ENCODE measurements at regions not wholly inside any gene's neighbourhood (a gene's known extent, or its start where the extent isn't known, plus 50 kb on each side); places are given as distances from the start of the nearest gene placed in this dataset.

GRCh38 chr16:79912592-79913310 lies 312.2 kb upstream of the MAF start (continued):
- TF ChIP-seq ZNF512 (CRISPR knock-in tag; IDR thresholded peaks at IDR 0.05; ENCODE audit: borderline replicate concordance) (no peak), NFE2L1 (CRISPR knock-in tag; IDR thresholded peaks at IDR 0.05) (no peak), ZBTB21 (CRISPR knock-in tag; IDR thresholded peaks at IDR 0.05; ENCODE audit: borderline replicate concordance) (no peak), ZNF425 (CRISPR knock-in tag; conservative IDR thresholded peaks at IDR 0.05) (no peak), ZNF219 (CRISPR knock-in tag; IDR thresholded peaks at IDR 0.05; ENCODE audit: borderline replicate concordance) (no peak), E2F1 (CRISPR knock-in tag; IDR thresholded peaks at IDR 0.05) (no peak)

- no peaks in the 10 kb centered on the region for H3K36me3 Mint-ChIP-seq
- ChIA-PET POLR2A (no interaction called here), CTCF (no interaction called here)
- H3K27ac Mint-ChIP-seq = no peak overlapping the region
- H3K27me3 Mint-ChIP-seq (ENCODE audit: low read depth) = no peaks in the 10 kb centered on the region
- no peak overlapping the region for H3K4me3 Mint-ChIP-seq
- H3K9me3 Mint-ChIP-seq = 0 out of 2 replicates have a peak, but pooled peaks cover 3% of the 10 kb centered on the region
- DNase-seq (ENCODE audit: low spot score) (no peak), ATAC-seq (no peak)
- H3K4me1 Mint-ChIP-seq = peaks cover 25% of the 10 kb centered on the region
- TF ChIP-seq ZNF232 (CRISPR knock-in tag; IDR thresholded peaks at IDR 0.05) = no peak
- TF ChIP-seq FOXK1 (CRISPR knock-in tag; IDR thresholded peaks at IDR 0.05) = no peak
- no peak for TF ChIP-seq NFE2L1 (CRISPR knock-in tag; IDR thresholded peaks at IDR 0.05)
- no peak for TF ChIP-seq ZNF671 (CRISPR knock-in tag; IDR thresholded peaks at IDR 0.05)
- no peak for TF ChIP-seq ERG (CRISPR knock-in tag; IDR thresholded peaks at IDR 0.05)
- no peak for TF ChIP-seq ATF6 (CRISPR knock-in tag; IDR thresholded peaks at IDR 0.05)
- no peak for TF ChIP-seq E2F1 (CRISPR knock-in tag; IDR thresholded peaks at IDR 0.05)
- no peak for TF ChIP-seq OVOL2 (CRISPR knock-in tag; IDR thresholded peaks at IDR 0.05; ENCODE audit: borderline replicate concordance)
- no peak for TF ChIP-seq NFYB (CRISPR knock-in tag; conservative IDR thresholded peaks at IDR 0.05; ENCODE audit: low read depth)
- TF ChIP-seq E2F5 (CRISPR knock-in tag; IDR thresholded peaks at IDR 0.05) = no peak
- no peak for TF ChIP-seq SOX15 (CRISPR knock-in tag; IDR thresholded peaks at IDR 0.05)
- no peak for TF ChIP-seq TP53 (CRISPR knock-in tag; IDR thresholded peaks at IDR 0.05)
- TF ChIP-seq NFATC4 (CRISPR knock-in tag; IDR thresholded peaks at IDR 0.05) = no peak
- TF ChIP-seq ZNF138 (CRISPR knock-in tag; conservative IDR thresholded peaks at IDR 0.05) = no peak
- no peak for TF ChIP-seq ARID4B (CRISPR knock-in tag; IDR thresholded peaks at IDR 0.05; ENCODE audit: borderline replicate concordance)
- no peak for TF ChIP-seq SP1 (CRISPR knock-in tag; conservative IDR thresholded peaks at IDR 0.05)
Measured at GRCh38 chr16:79911660-79912059, 311.1 kb upstream of the MAF start.

Measured in WTC11 (cell line).